Effector CD8-positive, alpha-beta T cell (primary cell): ENCODE measurements at regions not wholly inside any gene's neighbourhood (a gene's known extent, or its start where the extent isn't known, plus 50 kb on each side); places are given as distances from the start of the nearest gene placed in this dataset.

ENCODE experiments used
- DNase-seq: peaks from one replicate; lab custom pipeline; 2025; lab: John Stamatoyannopoulos, UW

DNA sequence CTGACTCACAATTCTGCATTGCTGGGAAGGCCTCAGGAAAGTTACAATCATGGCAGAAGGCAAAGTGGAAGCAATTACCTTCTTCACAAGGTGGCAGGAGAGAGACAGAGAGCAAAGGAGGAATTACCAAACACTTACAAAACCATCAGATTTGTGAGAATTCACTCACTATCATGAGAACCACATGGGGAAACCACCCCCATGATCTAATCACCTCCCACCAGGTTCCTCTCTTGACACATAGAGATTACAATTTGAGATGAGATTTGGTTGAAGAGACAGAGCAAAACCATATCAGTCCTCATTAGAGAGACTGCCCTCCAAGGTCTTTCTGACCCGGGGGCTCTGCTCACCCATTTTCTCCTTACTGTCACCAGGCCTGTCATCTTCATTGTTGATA lies 1582.3 kb upstream of the TMEM132C start:
- DNase-seq: no peak

DNA sequence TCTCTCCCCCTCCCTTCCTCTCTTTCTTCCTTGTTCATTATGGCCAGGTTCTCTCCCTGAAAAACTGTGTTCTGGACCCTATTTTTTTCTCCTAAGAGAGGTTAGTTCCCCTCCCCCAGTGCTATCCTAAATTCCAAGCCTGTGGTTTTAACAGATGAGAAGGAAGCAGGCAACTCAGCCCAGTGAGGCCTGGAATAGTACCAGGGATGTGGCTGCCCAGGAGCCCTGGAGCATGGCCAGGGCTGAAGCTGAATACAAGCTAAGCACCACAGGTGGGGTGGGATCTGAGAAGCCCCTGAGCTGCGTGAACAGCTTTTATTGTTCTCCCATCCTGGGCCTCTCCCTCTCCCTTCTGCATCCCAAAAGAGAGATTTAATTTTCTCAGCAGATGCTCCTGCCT lies 1581.3 kb upstream of the TMEM132C start:
- DNase-seq: no peak

DNA sequence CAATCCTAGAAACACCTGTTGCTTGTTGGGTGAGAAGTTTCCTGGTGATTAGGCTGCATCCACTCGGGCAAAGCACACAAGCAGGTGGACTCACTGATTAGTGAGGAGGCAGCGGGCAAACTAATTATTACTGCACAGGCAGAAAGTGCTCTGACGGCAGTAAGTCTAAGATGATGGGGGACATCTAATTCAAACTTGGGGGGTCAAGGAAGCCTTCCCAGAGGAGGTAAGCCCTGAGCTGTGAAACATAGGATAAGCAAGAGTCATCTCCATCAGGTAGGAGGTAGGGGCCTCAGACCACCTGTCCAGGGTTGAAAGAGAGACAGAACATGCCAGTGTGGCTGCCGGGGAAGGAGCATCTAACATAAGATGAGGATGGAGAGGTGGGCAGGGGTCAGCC lies 1578.4 kb upstream of the TMEM132C start:
- no peak for DNase-seq

DNA sequence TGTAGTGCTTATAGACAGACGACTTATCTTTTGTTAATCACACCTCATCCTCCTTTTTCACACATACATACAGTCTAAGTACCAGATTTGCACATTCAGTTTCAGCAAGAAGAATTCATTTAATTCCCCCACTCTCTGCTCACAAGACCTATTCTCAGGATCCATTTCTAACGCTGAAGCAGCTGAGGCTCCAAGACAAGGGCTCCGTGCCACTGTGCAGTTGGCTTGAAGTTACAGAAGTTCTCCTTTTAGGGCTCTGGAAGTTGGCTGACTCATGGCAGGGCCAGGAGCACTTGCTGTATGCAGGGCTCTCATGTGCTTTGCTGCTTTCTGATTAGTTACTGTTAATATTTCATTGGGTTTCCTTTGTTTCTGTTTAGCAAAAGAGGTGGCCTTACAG lies 1566.9 kb upstream of the TMEM132C start:
- DNase-seq: no peak

DNA sequence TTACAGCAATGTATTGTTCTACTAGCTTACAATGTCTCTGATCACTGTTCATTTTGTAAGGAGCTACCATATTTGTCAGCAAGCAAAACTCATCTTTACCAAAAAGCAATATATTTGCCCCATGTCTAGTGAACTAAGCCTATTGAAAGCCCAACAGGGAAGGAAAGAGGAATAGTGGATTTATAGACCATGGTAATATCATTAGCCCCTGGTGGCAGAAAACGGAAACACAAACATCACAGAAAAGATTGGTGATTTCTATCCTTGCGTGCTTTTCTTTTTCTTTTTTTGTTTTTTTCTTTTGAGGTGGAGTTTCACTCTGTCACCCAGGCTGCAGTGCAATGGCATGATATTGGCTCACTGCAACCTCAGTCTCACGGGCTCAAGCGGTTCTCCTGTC lies 1562.4 kb upstream of the TMEM132C start:
- no peak for DNase-seq

DNA sequence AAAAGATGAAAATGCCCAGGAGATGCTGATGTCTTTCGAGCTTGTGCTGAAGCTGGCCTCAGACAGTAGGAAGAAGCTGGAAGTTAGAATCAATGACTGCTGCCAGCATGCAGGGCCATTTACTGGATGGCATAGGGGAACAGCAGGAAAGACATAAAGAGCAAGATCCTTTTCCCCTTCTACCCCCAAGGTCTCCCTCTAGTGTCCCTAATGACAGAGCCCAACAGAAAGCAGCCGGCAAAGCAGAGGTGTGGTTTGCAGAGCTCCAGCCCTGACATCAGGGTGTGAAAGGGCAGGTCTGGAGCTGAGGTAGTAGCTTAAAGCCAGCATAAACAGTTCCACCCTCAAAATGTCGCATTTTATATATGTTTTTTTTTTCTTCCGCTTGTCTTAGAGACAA lies 1560.7 kb upstream of the TMEM132C start:
- no peak for DNase-seq

DNA sequence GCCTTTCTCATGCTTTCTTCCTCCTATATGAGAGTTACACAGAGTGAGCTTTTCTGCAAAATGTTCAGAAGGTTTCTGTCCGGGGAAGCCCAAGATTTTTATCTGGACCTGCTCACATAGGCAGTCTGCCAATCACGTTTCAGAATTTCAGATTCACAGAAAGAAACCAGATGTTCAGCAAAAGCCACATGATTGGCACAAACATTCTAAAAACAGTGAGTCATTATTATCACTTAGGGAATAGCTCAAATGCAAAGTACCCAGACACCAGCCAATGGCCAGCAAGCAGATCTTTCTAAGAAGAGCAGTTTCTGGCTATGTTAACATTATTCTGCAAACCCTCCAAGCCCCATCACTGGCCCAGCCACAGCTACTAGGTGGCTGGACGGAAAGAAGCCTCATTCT lies 1558.5 kb upstream of the TMEM132C start:
- no peak for DNase-seq

DNA sequence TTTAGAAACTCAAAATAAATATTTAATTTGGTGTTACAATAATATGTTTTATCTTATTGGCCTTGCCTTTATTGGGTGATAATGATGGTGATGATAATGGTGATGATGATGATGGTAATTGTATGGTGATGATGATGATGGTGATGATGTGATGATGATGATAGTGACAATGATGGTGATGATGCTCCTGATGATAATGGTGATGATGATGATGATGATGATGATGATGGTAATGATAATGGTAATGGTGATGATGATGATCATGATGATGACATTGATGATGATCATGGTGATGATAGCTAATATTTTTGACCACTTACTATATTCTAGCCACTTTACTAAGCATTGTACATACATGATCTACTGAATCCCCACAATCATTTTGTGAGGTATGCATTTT lies 1548.6 kb upstream of the TMEM132C start:
- no peak for DNase-seq

DNA sequence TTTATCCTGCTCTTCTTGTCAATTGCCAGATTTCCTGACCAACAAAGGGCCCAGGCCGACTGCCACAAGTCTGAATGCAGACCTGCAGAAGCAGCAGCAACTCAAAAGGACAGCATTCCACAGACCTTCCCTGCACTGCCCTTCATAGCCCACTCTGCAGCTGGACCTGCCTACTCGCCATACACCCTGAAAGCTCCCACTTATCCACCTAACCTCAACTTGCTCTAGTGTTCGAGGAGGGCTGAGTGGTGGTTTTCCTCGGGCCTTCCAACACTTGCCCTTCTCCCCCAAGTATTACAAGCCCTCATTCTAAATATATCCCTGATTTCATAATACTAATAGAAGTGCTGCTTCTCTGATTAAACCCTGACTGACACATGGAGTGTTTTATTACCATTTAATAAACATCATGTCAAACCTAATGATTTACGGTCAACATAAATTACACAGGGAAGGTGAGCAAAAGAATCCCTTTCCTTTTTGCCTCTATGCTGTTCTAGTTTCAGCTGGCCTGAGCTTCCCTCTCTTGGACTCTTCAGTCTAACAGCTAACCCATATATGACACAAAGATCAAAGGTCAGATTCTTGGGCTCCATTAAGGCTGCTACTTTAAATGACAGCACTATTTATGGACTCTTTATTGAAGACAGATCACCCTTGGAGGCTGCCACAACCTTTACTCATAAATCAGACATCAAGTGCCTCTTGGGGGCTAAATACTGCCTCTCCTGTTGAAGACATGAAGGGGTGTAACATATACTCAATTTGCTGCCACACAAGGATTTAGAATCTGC lies 1546.9 kb upstream of the TMEM132C start:
- DNase-seq: no peak

DNA sequence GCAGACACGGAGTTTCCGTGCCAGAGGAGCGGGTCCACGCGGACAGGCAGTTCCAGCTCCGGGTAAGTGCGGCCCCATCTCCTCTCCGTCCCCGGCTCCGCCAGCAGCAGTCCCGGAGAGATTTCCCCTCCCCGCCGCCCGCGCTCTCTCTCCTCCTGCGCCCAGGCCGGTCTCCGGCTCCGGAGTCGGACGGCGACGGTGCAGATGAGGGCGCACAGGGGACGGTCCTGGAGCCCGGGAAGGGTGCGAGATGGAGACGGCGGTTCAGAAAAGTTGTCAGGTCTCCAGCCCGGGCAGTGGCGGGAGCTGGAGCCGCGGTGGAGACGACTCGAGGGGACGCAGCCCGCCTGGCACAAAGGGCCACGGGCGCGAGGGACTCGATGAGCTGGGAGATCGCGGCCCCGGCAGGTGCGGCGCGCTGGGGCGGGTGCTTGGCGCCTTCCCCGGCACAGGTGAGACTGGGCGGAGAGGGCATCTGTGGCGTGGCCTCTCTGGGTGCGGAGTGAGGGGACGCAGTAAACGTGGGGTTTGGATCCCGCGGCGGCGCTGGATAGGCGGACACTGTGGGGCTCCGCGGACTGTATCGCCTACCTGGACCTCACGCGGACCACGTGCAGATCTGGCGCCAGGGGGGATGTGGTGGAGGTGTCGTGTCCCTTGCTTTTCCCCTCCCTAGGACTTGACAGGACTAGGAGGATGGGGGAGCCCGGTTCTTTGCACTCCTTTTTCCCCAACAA lies 1540.3 kb upstream of the TMEM132C start:
- no peak for DNase-seq

DNA sequence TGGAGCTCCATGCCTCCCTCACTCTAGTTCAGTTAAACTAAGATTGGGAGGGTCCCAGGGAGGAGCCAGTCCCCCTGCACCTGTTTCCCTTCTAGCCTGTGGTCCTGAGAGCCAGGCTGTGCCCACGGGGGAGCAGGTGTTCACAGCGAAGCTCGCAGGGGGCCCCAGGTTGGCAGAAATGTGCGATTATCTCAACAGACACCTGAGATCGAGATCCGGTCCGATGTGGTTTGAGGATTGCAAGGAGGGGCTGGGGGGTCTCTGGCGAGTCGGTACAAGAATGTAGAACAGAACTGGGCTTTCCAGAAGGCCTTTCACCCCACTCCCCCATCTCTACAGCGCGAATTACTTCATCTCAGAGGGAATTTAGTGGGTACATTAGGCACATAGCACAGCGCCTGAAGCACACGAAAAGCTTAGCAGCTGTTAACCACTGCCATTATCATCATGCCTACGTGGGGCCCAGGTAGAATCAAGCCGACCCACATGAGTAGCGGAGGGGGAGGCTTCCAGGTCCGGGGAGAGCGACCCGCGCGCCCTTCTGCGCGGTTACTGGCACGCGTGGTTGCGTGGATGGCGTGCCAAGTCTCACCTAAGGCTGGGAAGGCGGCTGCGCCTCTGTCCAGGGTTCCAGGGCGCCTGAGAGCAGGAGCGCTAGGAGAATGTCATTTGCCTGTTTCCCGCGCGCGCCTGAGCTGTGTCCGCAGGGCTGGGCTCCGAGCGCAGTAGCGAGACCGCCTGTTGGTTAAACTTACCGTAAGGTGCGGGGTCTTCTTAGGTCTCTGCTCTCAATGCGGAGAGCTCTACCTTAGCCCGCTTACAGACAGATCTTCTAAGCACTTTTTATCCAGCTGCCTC lies 1539.5 kb upstream of the TMEM132C start:
- no peak for DNase-seq

DNA sequence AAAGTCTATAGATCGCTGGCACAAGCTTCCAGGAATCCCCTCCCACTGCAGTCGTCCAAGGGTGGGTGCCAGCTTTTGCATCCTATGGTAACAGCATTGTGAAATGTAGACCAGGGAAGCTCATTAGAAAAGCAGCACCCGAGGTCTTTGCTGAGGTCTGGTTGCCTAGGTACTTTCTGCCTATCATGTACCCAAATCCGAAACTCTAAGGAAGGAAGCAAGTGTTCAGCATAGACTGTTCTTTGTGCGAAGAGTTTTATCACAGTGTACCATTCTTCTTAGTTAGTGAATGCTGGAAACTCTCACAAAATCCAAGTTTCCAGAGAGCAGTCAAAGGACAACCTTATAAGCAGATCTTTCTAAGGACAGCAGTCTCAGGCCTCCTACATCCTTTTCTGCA lies 1532.7 kb upstream of the TMEM132C start:
- no peak for DNase-seq

DNA sequence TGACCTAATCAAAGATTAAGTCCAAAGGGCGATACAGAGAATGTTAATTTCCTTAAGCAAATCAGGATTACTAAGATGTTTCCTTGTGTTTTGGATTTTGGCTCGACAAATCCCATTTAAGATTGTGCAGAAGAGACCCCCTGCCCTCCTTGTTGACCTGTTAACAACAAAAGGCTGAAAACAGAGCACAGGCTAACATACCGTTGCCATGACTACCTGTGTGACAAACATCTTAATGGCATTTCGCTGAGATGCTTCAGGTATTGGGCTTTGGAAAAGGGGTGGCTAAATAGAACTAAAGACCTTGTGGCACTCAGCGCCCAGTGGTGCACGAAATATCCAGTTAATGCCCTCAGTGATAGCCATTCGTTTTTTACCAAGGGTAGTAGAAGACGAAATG lies 1532.3 kb upstream of the TMEM132C start:
- no peak for DNase-seq

DNA sequence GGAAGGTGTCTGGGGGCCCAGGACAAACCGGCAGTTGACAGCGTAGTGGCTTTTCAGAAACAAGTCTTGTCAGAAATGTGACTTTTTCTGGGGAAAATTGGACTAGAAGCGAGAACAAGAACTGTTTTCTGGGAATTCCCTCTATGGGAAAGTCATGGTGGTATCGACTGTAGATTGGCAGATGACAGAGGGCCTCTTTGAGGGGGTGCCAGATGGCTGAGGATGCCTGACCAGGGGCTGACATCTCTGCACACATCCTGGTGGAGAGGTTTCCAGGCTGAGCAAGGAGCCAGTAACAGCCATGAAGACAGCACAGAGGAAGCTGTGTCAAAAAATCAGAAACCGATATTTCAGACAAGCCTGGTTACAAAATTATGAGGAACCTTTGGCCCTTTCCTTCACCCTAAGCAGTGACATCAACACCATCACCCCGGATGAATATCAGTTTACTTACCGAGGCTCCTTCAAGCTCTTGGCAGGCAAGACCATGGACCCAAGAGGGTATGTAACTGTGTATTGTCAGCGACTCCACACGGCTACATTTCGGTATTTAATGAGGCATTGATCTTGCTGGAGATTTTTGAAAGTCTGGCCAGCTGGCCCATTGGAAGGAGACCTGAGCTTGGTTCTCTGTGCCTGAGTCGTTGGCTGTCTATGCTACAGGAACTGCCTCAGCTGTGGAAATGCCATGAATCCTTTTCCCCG lies 1525.3 kb upstream of the TMEM132C start:
- DNase-seq: no peak

DNA sequence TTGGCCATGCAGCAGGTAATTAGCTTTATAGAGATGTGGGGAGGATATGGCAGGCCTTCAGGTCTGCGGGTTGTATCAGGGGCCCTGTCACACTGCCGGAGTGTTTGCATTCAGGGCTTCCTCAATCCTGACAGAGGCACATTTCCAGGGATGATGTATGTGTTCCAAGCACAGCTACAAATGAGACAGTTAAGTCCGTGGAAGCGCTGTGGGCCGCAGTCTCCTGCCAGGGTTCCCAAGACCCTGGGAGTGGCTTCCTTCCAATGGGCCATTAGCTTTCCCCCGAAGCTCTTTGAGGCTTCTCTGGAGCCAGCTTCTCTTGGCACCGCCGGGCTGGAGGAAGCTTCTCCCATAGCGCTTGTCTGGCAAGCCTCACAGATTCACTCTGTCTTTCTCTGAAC lies 1524.7 kb upstream of the TMEM132C start:
- no peak for DNase-seq

DNA sequence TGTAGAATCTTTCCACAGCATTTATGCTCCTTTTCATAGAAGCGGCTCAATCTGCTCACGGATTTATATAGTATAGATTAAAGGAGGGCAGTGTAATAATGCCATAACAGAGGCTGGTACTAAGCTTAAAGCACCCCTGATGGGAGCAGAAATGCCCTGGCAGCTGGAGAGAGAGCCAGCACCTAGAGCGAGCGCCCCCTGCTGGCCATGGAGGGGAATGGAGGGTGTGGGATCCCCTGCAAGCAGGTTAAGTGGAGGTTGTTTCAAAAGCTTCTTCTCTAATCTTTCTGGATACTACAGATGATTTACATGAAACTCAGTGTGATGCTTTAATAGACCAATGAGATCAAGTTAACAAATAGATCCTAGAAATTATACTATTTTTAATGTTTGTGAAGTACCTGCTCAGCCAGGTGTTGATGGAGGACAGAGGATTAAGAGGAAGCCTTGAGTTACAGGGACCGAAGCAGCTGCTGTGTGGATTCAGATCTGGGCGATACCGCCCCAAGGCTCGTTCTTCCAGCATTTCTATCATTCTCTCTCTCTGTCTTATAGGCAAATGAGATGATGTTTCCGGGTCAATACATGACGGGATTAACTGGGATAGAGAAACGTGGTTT lies 1519.3 kb upstream of the TMEM132C start:
- DNase-seq: peak; percentile 2

DNA sequence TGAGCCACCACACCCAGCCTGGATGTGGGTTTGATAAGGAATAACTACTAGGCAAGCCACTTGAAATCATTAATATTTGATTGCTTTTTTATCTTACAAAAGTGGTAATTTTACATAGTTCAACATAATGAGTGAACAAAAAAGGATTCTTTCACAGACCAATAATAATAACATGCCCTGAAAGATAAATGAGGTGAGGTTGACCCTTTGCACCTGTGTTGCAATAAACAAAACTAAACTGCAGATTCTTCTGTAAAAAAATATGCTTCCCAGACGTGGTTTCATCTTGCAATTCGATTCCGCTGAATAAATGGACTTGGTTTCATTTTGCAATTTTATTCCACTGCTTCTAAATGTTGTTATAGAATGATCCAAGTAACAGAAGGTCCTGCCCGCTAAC lies 1514.9 kb upstream of the TMEM132C start:
- no peak for DNase-seq

DNA sequence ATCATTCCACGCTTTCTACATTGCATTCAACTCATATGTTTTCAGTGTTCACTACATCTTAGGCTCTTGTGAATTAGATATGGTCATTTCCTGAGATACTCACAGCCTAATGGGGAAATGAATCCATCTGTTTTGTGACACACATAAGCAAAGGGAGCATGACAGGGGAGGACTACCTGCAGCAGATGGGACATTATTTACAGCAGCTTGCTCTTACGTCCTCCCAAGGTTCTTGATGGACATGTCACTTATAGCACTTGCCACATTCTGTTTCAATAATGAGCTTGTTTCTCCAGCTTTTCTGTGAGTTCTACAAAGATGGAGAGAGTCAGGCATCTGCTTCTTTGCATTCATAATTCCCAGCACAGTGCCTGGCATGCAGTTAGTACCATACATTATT lies 1509.6 kb upstream of the TMEM132C start:
- DNase-seq: no peak

DNA sequence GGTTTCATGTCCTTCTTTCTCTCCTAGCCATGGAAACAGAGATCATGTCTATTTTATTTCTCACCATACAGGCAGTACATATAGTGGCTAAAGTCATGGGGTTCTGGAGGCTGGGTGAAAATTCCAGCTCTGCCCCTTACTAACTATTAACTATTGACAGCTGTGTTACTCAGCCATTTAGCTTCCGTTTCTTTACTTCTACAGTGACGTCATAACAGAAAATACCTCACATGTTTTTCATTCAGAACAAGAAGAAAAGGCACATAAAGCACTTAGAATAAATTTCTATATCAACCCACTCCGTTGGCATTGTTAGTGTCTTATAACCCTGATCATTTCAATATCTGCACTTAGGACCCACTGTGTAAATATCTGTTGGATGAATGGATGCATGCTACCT lies 1506.9 kb upstream of the TMEM132C start:
- no peak for DNase-seq

DNA sequence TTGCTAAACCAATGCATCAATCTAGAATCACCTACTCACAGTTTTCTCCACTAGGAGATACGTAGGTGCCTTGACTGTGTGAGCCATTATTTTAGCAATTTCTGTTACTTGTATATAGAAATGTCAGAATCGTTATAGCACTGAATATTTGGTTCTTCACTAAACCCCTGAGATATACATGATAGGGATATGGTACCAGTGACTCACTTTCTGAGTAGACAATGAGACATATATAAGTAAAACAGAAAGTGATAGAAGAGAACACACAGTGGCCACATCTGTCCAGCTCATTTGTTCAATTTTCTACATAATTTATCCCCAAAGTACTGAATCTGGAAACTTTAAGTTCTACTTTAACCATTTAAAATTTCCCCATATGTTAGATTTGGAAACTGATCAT lies 1505.5 kb upstream of the TMEM132C start:
- no peak for DNase-seq

DNA sequence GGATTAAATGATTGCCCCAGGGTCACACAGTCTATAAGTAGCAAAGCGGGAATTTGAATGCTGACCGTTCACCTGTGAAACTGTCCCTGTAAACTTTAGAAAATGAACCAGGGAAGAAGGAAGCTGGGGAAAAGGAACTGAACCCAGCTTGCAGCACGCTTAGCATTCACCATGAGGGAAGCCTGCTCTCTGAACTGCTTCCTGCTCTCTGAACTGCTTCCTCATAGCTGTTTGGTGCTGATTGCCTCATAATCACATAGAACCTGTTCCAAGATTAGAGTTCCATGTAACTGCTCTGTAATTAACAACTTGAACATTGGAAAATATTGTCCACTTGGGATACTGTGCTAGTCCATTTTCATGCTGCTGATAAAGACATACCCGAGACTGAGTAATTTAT lies 1504.8 kb upstream of the TMEM132C start:
- DNase-seq: no peak

DNA sequence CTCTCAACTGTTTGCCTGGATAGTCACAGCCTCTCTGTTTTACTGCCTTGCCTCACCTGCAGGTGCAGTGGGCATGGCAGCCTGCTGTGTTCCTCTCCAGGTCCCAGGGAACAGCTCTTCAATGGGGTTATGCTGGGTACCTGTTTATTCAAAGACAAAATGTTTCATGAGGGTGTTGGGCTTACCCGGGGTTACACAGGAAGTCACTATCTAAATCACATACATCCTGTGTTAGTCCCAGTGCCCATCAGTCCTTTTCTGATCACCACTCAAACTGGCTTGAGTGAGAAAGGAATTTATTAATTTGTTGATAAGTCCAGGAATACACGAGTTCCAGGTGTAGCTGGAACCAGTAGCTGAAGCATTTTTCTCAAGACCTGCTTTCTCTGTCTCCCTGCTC lies 1503.6 kb upstream of the TMEM132C start:
- no peak for DNase-seq
